NCI-H2171 treated with DMSO at 0.1 percent for 48 hours (cell line): ENCODE measurements at regions not wholly inside any gene's neighbourhood (a gene's known extent, or its start where the extent isn't known, plus 50 kb on each side); places are given as distances from the start of the nearest gene placed in this dataset.

Experiments
- DNase-seq: peaks from one replicate; lab custom pipeline; 2025; lab: John Stamatoyannopoulos, UW

DNA sequence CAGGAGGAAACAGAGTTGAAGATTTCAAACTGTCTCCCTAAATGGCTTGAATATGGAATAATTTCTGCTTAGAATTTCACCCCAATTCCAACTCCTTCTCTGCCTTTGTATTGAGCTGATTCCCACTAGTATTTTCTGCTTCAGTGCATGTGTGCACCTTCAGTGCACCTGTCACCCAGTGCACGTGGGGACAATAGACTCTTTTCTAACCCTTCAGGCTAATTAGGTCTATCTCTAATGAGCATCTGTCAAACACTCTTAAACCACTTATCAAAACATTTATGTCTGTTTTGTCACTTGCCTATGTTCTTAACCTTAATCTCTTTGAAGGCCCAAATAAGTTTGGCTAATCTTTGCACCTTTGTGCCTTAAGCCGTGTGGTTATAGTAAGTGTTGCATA is 232.0 kb upstream of the NETO1 start:
- peak; percentile 42 for DNase-seq

DNA sequence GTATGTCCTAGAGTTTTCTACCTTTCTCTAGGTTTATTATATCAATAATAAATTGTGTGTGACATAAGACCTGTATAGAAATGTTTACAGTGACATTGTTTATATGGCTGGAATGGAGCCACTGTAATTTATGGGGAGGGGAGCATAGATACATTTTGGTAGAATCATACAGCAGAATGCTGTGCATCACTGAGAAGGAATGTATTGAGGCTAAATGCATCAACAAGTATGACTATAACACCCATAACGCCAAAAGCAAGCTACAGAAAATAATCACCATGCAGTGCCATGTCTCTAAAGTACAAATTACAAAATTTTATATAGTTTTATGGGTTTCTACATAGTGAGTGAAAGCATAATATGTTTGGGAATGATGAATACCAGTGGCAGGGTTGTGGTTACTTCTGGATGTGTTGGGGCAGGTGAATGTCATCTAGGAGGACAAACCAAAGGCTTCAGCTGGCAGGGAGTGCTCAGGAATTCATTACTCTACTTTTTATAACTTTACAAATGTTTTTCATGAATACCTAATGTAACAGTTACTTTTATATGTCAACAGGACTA is 226.0 kb upstream of the NETO1 start:
- DNase-seq = no peak

DNA sequence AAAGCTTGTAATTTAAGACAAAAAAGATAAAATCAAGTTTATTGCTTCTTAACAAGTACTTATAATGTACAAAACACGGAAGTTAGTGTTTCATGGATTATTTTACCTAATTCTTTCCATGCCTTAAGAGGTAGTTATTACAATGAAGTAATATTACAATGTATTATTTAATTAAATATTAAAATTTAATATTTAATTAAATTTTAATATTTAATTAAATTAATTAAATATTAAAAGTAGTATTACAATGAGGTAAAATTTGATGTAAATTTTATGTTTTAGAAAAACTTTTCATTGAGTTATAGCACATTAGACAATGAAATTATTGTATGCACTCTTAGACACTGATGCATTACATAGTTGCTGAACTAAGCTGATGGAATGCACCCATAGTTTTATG is 220.7 kb upstream of the NETO1 start:
- DNase-seq = no peak

DNA sequence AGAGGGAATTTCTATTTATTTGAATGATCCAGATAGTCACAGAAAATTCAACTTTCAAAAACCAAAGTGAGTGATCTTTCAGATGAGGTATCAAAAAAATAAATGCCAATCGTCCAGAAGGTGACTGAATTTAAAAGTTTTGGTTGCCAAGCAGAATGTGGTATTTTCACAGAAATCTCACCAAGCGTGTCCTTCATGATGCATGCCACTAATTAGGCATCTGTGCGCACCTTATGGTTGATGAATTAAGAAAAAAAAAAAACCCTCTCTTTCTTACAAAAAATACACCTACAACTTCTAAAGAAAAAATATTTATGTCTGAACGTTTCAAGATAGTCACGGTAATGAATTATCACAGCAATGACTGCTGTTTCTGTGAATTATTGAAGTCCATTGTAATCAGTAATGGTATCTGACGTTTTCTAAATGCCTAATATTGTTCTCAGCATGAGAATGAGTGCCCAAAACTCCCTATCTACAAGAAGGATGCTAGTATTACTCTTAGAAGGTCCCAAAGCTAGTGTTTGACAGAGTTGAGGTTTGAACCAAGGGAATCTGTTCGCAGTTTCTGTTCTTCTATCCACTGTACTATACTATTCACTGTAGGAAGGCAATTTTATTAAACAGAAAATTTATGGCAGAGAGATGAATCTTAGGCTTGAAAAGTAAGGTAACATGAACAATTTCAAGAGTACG is 219.6 kb upstream of the NETO1 start:
- peak; percentile 13 for DNase-seq

DNA sequence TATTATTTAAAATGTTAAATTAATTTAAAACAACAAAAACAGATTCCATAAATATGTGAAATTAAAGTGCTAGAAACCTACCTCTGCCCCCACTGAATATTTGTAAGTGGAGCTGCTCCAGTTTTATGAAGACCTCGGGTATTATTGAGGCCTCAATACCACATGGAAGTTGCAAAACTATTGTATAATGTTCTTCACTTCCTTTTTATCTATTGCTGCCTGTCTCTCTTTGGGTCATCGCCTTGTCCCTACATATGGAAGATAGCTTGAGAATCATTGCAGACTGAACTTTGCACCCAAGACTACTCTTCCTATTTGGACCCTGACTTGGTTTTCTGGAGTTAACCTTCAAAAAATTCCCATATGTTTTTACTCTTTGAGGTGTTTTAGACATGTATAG is 212.1 kb upstream of the NETO1 start:
- no peak for DNase-seq

DNA sequence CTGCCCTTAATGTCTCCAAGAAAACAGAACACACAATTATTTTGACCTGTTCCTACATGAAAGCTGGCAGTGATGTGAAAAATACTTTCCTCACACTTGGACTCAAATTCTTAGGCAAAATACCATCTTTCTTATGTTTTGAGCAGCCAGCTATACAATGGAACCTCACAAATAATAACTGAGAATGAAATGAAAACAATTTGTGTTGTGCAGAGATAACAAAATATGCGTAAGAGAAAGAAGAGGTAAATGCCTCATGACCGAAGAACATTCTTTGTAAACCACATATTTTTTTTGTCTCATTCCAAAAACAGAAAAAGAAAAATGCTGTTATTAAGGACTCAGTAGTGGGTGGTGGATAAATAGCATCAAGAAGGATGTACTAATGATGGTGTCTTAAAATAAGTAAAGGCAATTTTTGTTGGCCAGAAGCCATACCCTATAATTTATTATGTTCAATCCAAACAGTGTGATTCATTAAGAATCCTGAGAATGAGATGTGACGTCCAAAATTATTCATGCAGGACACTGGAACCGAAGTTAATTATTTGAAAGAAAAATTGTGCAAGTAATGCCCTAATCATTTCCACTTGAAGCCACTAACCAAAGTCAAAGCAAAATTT is 193.0 kb upstream of the NETO1 start:
- DNase-seq = no peak

DNA sequence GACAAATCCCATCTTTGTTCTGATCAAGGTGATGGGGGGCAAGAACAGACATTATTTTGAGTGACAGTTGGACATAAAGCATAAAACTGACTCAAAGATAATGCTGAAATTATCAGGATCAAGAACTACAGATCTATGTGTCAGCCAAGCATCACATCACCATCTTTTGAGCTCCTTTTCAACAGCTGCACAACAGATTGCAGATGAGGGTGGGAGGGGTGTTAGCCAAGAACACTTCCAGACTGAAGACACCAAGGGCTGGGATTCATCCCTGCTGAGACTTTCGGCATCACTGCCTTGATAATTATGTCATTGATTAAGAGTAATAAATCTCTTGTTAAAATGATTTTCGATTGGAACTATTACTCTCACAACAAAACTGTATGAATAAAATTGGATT is 191.5 kb upstream of the NETO1 start:
- peak; percentile 48 for DNase-seq

DNA sequence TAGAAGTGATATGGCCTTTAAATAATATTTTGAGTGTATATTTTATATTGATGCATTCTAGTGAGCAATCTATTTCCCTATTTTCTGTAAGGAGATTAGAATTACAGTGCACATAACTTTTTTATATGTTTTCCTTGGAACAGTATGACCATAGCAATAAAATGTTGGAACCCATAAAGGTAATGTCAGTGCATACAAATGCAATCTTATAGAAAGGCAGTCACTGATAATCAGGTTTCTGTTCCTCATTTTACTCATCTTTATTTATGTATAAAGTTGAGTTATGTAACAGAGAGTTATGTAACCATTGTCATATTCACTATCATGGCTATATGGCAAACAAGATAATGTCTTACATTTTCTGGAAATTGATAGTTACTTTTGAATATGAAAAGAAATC is 179.9 kb upstream of the NETO1 start:
- no peak for DNase-seq

DNA sequence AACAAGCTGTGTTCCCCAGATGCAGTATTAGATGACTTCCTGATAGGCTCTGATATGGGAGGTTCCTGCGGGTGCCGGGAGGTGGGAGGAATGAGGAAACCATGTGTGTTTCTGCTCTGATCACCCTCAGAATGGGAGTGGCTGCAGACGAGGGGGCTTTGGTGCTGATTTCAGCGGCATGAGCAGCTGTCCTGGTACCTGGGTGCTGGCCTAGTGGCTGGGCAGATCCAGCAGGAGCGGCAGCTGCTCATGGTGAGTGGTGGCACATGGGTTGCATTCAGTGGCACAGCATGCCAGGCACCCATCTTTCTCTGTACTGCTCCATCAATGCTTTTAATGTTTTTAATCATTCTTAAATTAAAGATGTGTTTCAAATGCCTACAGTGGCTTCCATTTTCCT is 177.2 kb upstream of the NETO1 start:
- DNase-seq = no peak

DNA sequence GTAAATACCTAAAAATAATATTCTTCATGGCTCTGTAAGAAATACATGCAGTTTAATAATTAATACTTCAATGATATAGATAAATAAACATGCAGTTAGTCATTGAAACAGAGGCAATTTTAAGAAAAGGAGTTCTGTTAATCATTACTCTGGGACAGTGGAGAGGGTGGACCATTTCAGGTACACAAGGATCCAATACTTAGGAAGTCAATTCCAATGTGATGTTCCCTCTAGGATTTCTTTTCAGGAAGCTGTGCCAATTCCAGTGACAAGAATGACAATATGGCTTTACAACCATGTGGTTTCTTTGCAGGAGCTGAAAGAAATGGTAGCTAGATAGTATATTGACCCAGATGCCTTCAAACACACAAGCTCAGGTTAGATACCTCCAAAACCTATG is 175.8 kb upstream of the NETO1 start:
- peak; percentile 76 for DNase-seq

DNA sequence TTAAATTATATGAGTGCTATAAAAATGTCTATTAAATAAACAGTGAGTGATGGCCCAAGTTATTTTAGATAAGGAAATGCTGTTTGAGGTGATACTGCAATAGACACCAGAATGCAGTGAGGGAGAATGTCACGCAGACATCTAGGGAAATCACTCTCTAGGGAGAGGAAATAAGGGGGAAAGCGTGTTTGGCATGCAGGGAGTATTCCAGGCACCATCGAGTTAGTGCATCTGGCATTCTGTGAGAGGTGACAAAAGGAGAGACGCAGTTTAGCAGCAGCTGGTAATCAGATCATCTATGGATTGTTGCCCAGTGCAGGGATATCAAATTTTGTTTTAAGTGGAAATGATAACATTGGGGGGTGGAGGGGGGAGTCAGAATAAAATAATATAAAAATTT is 175.4 kb upstream of the NETO1 start:
- peak; percentile 90 for DNase-seq

DNA sequence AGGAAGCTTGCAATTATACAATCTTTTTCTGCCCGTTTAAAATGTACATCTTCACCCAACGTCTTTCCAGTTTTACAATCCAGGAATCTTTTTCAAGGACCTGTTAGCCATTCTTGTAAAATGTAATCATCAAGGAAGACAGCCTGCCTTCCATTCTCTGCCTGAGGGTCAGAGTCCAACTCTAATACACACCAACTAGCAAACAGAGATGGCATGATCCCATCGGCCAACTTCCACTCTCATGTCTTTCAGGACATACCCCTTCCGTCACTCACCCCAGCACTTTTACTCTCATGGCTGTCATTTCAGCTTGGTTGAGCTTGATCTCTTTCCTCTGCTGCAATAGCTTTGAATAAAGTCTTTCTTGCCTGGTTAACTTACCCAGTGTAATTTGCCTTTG is 172.5 kb upstream of the NETO1 start:
- DNase-seq = no peak

DNA sequence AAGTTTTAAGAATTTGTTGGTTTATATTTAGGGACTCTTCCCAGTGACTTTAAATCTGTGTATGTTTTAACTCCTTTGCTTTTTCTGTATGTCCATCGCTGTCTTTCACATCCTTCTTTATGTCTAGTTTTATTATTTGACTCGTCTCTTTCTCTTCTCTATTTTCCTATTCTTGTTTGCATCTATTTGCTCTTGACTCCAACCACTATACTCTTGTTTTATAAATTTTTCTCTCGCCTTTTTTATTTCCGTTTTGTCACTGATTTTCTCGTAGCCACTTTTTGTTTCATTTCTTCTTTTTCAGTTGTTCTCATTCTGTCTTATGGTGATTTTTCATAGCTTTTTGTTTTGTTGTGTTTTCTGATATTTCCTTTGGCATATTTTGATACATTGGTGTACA is 170.5 kb upstream of the NETO1 start:
- DNase-seq = no peak

DNA sequence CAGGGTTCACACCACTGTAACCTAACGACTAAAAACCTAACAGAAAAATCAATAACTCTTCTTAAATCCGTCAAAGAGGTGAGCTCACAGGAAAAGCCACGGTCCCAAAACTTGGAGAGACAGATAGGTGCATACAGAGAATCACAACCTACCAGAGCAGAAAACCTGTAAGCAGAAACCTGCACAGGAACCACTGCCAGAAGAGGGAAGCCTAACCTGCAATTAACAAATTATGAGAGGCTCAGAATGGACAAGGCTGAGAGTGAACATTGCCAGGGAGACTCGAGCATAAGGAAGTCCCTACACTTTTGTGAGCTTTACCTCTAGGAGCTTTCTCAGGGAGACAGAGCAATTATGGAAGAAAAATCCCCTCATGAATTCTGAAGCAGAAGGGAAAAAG is 156.2 kb upstream of the NETO1 start:
- no peak for DNase-seq

DNA sequence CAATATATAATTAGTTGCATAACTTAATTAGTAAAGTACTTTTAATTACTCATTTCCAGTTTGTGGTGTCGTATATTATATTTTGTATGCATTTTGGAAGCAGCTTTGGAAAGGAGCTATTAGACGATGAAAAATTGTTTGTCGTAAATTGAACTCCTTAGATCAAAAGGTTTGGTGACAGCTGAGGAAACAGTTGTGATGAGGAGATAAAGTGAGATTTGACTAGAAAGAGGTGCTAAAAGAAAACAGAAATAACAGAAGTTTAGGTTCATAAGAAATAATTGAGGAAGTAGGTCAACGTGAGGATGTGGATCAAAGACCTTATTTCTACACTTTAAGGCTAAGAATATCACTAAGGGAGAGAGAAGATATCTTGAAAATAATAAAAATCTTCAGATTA is 141.9 kb upstream of the NETO1 start:
- DNase-seq = no peak

DNA sequence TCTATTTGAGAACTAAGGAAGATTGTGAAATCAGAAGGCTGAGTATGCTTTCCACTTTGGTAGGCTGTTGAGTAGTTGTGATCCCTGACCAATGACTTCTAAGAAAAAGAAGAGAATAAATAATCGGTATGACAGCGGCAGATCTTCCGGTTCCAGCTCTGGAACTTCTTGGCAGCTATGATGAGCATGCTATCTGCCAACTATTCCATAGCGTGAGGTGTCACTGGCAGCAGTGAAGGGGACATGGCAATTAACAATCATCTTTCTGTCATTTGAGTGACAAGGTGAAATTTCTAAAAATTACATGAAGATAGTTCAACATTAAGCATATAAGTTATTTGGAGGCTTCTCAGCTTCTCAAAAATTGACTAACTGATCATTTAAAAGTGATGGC is 140.1 kb upstream of the NETO1 start:
- DNase-seq = no peak

DNA sequence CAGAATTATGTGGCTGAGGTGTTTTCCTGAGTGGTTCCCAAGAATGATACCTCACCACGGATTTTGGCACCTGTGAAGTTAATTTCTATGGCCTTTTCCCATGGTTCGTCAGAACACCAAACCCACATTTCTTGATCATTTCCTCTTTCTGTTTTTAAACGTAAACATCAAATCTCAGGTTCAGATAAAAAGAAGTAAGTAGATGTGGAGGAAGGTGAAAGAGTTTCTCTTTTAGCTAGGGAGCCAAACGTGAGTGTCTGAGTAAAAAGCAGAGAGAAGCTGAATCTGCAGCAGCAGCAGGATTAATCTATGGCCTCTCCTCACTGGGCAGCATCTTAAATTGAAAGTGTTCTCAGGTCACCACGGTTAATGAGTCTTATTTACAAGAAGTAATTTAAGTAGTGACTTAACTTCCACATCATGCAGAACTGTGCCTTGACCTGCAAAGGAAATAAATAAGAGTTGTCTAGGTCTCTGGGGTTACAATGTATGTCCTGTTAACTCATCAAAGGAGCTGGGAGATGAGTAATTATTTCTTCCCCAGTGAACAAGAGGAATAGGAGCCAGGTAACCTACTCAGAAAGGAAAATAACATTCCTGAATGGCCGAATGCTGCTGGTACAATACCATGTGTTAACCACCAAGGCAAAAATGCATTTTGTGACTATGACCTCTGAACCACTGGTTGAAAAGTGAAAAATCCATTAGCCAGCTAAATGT is 139.6 kb upstream of the NETO1 start:
- no peak for DNase-seq

DNA sequence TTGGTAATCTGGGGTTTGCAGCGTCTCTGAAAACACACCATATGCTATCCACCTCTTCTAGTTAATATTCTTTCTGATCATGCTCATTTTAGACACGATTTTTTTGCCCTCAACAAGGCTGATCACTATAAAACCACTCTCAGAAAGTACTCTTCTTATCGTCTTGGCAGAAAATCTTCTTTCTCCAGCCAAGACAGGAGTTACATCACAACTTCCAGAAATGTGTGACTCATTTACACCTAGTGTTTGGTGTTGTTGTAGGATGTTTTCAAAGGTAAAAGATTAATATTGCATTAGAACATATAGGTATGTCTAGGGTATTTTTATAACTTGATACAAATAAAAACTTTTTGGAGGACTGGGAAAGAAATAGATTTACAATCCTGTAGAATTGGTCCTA is 138.5 kb upstream of the NETO1 start:
- DNase-seq = no peak

DNA sequence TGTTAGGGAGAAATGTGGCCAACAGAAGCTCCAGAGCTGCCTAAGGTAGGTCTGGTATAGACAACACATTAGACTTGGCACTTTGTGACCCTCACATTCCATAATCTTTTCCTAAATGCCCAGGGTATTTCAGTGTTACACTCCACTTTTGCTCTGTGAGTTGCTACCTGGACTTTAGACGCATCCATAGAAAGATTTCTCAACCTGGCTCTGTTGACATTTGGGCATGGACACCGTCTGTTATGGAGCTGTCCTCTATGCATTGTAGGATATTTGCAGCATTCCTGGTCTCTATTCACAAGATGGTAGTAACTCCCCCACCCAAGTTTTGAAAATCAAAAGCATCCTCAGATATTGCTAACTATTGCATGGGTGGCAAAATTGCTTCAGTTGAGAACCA is 136.5 kb upstream of the NETO1 start:
- no peak for DNase-seq

DNA sequence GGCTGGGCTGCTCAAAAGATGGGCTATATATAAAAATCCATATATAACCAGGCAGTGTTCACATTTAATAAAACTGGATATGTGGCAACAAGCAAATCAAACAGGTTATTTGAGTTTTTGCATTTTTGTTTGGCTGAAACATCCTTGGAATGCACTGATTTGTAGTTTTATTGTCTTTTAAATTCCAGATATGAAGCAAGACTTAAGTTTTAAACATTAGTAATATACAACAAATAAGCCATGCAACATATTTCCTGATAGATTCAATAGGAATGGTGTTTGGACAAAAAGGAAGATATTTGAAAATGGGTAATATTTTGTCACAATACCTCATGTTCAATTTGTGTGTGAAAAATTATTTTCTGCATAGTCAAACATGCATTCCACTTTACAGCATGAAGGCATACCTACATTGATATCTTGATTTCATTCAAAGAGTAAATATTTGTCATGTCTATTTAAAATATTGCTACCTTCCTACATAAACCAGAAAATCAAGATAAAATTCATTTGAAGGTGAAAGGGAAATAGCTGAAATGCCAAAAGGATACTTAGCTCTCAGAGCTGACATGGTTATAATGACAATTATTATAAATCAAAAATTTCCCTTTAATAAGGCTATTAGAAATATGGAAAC is 132.3 kb upstream of the NETO1 start:
- DNase-seq = no peak

DNA sequence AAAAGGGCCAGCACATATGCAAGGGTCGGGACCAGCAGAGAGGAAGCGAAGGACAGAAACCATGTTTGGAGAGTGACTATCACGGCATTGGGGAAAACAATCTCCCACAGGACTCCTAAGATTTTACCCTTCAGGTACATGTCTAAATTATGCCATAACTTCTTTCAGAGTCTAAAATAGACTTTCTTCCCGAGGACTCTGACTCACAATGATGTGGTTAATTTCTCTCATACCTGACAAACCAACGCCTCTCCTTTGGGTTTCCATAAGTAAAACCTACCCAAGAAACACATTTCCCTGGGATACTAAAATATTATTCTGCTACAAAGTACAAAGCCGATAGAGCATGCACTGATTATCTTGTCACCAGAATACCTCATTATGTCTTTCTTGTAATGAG is 127.8 kb upstream of the NETO1 start:
- no peak for DNase-seq

DNA sequence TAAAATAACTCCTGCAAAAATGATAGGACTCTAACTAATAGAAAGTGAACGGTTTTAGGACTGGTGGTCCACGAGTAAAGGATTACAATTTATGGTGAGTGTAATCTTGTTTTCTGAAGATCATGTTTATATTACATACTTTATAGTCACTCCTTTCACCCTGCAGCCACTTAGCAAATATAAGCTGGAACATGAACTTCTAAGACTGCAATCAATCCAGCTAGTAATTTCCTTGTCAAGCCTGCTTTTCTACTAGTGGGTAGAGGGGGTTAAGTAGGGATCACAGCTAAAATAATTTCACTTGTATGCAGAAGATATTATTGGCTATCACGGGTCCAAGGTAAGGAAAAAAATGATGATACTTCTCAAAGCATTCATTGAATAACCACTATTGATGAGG is 125.5 kb upstream of the NETO1 start:
- no peak for DNase-seq

DNA sequence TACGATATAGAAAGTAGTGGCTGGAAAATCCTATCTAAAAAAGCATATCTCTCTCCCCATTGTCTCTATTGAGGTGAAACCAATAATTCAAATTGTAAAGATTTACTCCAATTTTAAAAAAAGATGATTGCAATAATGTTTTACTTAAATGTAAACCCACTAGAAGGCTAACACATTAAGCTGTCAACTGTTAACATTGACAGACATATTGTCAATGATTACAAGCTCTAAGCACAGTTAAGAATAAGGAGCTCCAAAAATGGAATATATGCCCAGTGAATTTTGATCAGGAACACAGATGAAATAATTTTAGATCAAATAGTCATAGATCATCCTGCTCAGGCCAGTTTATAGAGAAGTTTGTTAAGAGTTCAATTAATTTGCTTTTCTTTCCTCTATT is 123.6 kb upstream of the NETO1 start:
- no peak for DNase-seq
